ENCODE measurements at regions not wholly inside any gene's neighbourhood (a gene's known extent, or its start where the extent isn't known, plus 50 kb on each side); places are given as distances from the start of the nearest gene placed in this dataset.

- intact Hi-C loops (cut with DNase I), result no loop called here
- H3K27ac ChIP-seq, result no peak overlapping the region
- H3K4me3 ChIP-seq (replicated peaks in 1 of 3), result no peak overlapping the region
- 93 to 94% methylated on average over 1 of the region's 1 CpG for WGBS, 2 donors
- no peak for TF ChIP-seq POLR2A (IDR thresholded peaks at IDR 0.05)
- no peak for TF ChIP-seq CTCF (IDR thresholded peaks at IDR 0.05)
- no peaks in the 10 kb centered on the region for H3K4me1 ChIP-seq
- no peaks in the 10 kb centered on the region for H3K36me3 ChIP-seq
- H3K9me3 ChIP-seq, result no peaks in the 10 kb centered on the region
- no peaks in the 10 kb centered on the region for H3K27me3 ChIP-seq
- DNase-seq, result no peak
These were observed 1157.5 kb upstream of the RAG2 start for GRCh38 chr11:37755521-37755920.

GRCh38 chr11:37748641-37749040 is 1150.6 kb upstream of the RAG2 start:
- intact Hi-C loops (cut with DNase I), result no loop called here
- TF ChIP-seq POLR2A (IDR thresholded peaks at IDR 0.05), result no peak
- no peak for TF ChIP-seq CTCF (IDR thresholded peaks at IDR 0.05)
- Histone ChIP-seq H3K27me3 (no peaks in the 10 kb centered on the region), H3K9me3 (no peaks in the 10 kb centered on the region), H3K27ac (no peak overlapping the region), H3K36me3 (no peaks in the 10 kb centered on the region), H3K4me1 (no peaks in the 10 kb centered on the region), H3K4me3 (replicated peaks in 1 of 3) (no peak overlapping the region)
- DNase-seq, result no peak

- intact Hi-C loops (cut with DNase I), result no loop called here
- H3K36me3 ChIP-seq, result no peaks in the 10 kb centered on the region
- no peaks in the 10 kb centered on the region for H3K27me3 ChIP-seq
- DNase-seq, result no peak
- TF ChIP-seq POLR2A (IDR thresholded peaks at IDR 0.05) (no peak), CTCF (IDR thresholded peaks at IDR 0.05) (no peak)
- 83 to 88% methylated on average over 2 of the region's 2 CpGs for WGBS, 2 donors
- H3K4me1 ChIP-seq, result no peaks in the 10 kb centered on the region
- H3K9me3 ChIP-seq, result no peaks in the 10 kb centered on the region
- H3K4me3 ChIP-seq (replicated peaks in 1 of 3), result no peak overlapping the region
- H3K27ac ChIP-seq, result no peak overlapping the region
These were observed 1149.1 kb upstream of the RAG2 start for GRCh38 chr11:37747121-37747520.

- intact Hi-C loops (cut with DNase I), result no loop called here
- H3K4me1 ChIP-seq, result no peaks in the 10 kb centered on the region
- no peaks in the 10 kb centered on the region for H3K27me3 ChIP-seq
- no peaks in the 10 kb centered on the region for H3K36me3 ChIP-seq
- no peaks in the 10 kb centered on the region for H3K9me3 ChIP-seq
- 69 to 72% methylated on average over 2 of the region's 2 CpGs for WGBS, 2 donors
- no peak overlapping the region for H3K27ac ChIP-seq
- no peak for DNase-seq
- no peak overlapping the region for H3K4me3 ChIP-seq (replicated peaks in 1 of 3)
- TF ChIP-seq CTCF (IDR thresholded peaks at IDR 0.05) (no peak), POLR2A (IDR thresholded peaks at IDR 0.05) (no peak)
These were observed 1129.3 kb upstream of the RAG2 start for GRCh38 chr11:37727371-37727770.

GRCh38 chr11:37724315-37724714 is 1126.3 kb upstream of the RAG2 start:
- H3K4me3 ChIP-seq (replicated peaks in 1 of 3), result no peak overlapping the region
- no peaks in the 10 kb centered on the region for H3K36me3 ChIP-seq
- intact Hi-C loops (cut with DNase I), result no loop called here
- no peaks in the 10 kb centered on the region for H3K4me1 ChIP-seq
- TF ChIP-seq POLR2A (IDR thresholded peaks at IDR 0.05) (no peak), CTCF (IDR thresholded peaks at IDR 0.05) (no peak)
- WGBS, 2 donors, result 68 to 76% methylated on average over 4 of the region's 4 CpGs
- no peaks in the 10 kb centered on the region for H3K9me3 ChIP-seq
- H3K27ac ChIP-seq, result no peak overlapping the region
- DNase-seq, result no peak
- H3K27me3 ChIP-seq, result no peaks in the 10 kb centered on the region
